ENCODE measurements at regions not wholly inside any gene's neighbourhood (a gene's known extent, or its start where the extent isn't known, plus 50 kb on each side); places are given as distances from the start of the nearest gene placed in this dataset.
A peak's percentile ranks its signal among the peaks of the same experiment; 100 is the strongest.

GRCh38 chr5:79890930-79891249, 100.2 kb downstream of the MTX3 start:
- Histone ChIP-seq H3K4me1 (replicated peaks in 1 of 2) (no peaks in the 10 kb centered on the region), H3K9me3 (replicated peaks in 1 of 3) (no peaks in the 10 kb centered on the region), H3K27ac (no peak overlapping the region), H3K36me3 (replicated peaks in 1 of 2) (no peaks in the 10 kb centered on the region), H3K27me3 (peaks cover 4% of the 10 kb centered on the region), H3K4me3 (no peak overlapping the region)
- TF ChIP-seq CTCF (IDR thresholded peaks at IDR 0.05) = no peak
- TF ChIP-seq POLR2A (IDR thresholded peaks at IDR 0.05) = no peak
- intact Hi-C loops (cut with DNase I) = no loop called here
- no peak for DNase-seq
- WGBS, 4 donors = 90 to 93% (median 91%) methylated on average over 5 of the region's 5 CpGs

- no peak for TF ChIP-seq POLR2A (IDR thresholded peaks at IDR 0.05)
- TF ChIP-seq CTCF (IDR thresholded peaks at IDR 0.05) = no peak
- intact Hi-C loops (cut with DNase I) = no loop called here
- DNase-seq = peak in 1 of 7 donors; percentile 15
- Histone ChIP-seq H3K27ac (no peak overlapping the region), H3K9me3 (replicated peaks in 1 of 3) (no peaks in the 10 kb centered on the region), H3K4me3 (no peak overlapping the region), H3K4me1 (replicated peaks in 1 of 2) (no peaks in the 10 kb centered on the region), H3K27me3 (peaks cover 4% of the 10 kb centered on the region), H3K36me3 (replicated peaks in 1 of 2) (no peaks in the 10 kb centered on the region)
- WGBS, 4 donors = 68 to 83% (median 72%) methylated on average over 4 of the region's 4 CpGs
These were observed 100.7 kb downstream of the MTX3 start for GRCh38 chr5:79890119-79890929.

GRCh38 chr5:79888643-79889042, 102.4 kb downstream of the MTX3 start:
- intact Hi-C loops (cut with DNase I) = no loop called here
- H3K27me3 ChIP-seq = no peaks in the 10 kb centered on the region
- WGBS, 4 donors = 87 to 98% (median 91%) methylated on average over 2 of the region's 2 CpGs
- no peaks in the 10 kb centered on the region for H3K36me3 ChIP-seq (replicated peaks in 1 of 2)
- no peaks in the 10 kb centered on the region for H3K4me1 ChIP-seq (replicated peaks in 1 of 2)
- TF ChIP-seq CTCF (IDR thresholded peaks at IDR 0.05) = no peak
- no peak for TF ChIP-seq POLR2A (IDR thresholded peaks at IDR 0.05)
- H3K27ac ChIP-seq = no peak overlapping the region
- no peak for DNase-seq
- H3K4me3 ChIP-seq = no peak overlapping the region
- no peaks in the 10 kb centered on the region for H3K9me3 ChIP-seq (replicated peaks in 1 of 3)

- Histone ChIP-seq H3K27me3 (no peaks in the 10 kb centered on the region), H3K4me3 (no peak overlapping the region), H3K36me3 (replicated peaks in 1 of 2) (no peaks in the 10 kb centered on the region), H3K4me1 (replicated peaks in 1 of 2) (no peaks in the 10 kb centered on the region), H3K27ac (no peak overlapping the region), H3K9me3 (replicated peaks in 1 of 3) (no peaks in the 10 kb centered on the region)
- no peak for DNase-seq
- WGBS, 4 donors = 81 to 85% (median 83%) methylated on average over 10 of the region's 10 CpGs
- intact Hi-C loops (cut with DNase I) = no loop called here
- TF ChIP-seq POLR2A (IDR thresholded peaks at IDR 0.05) = no peak
- TF ChIP-seq CTCF (IDR thresholded peaks at IDR 0.05) = no peak
These were observed 104.0 kb downstream of the MTX3 start for GRCh38 chr5:79886925-79887655.

Measured in adrenal gland (tissue), 9 donors.